GM18519 (cell line): ENCODE measurements at regions not wholly inside any gene's neighbourhood (a gene's known extent, or its start where the extent isn't known, plus 50 kb on each side); places are given as distances from the start of the nearest gene placed in this dataset.

Experiments used
- ATAC-seq: cut with Tn5 transposase; IDR thresholded peaks from one replicate; pipeline ENCODE4 v1.9.1; 2021; ENCODE audit warnings: mild to moderate bottlenecking, moderate library complexity; ENCODE audit not compliant: unreplicated experiment, low FRiP score

DNA sequence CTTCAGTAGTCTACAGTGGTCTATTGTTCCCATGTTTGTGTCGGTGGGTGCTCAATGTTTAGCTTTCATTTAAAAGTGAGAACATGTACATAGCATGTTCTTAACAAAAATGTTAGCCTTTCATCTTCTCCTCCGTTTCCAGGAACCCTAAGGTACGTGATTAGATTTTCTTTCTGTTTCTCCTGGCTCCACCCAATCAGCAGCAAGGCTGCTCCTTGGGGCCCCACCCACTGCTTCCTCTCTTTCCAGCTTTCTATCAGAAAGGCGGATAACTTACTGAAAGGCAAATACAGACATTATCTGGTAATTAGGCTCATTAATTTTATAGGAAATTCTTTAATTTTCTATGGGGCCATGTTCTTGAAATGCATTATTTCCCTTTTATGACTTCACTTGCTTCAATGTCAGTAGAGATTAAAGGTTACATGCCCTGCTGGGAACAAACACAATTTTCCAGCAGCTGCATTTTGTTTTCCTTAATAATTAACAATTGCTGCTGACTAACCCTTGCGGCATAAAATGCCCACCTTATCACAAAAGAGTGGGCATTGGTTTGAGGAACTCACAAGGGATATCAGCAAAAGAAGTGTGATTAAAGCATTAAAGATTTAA, 324.9 kb upstream of the SNX7 start:
- ATAC-seq: no peak

DNA sequence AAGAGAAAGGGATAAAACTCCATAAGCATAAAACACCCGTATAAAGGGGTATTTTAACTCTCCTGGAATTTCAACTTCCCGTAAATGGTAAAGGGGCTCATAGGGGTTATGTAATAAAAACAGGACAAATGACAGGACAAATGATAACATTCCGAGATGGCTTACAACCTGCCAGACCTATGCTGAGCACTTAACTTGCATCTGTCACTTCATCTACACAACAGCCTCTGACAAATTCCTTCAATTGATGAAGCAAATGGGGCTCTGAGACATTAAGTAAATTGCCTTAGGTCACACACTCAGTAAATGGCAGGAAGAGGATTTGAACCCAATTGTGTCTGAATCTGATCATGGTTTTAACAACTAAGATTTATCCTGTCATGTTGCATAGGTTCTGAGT, 327.6 kb upstream of the SNX7 start:
- no peak for ATAC-seq

DNA sequence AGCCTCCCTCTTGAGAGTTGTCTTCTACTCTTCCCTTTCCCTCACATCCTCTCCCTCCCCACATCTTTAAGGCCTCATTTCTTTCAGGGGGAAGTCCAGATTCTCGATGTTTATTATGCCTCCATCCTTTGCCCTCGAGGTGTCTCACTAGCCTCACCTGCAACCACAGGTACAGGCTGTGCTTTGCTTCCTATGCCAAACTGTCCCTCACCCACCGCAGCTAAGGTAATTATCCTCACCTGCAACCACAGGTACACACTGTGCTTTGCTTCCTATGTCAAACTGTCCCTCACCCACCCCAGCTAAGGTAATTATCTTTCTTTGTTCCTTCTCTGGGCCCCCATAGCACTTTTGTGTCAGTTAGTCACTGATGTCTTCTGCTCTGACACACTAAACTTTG, 328.1 kb upstream of the SNX7 start:
- ATAC-seq: no peak

DNA sequence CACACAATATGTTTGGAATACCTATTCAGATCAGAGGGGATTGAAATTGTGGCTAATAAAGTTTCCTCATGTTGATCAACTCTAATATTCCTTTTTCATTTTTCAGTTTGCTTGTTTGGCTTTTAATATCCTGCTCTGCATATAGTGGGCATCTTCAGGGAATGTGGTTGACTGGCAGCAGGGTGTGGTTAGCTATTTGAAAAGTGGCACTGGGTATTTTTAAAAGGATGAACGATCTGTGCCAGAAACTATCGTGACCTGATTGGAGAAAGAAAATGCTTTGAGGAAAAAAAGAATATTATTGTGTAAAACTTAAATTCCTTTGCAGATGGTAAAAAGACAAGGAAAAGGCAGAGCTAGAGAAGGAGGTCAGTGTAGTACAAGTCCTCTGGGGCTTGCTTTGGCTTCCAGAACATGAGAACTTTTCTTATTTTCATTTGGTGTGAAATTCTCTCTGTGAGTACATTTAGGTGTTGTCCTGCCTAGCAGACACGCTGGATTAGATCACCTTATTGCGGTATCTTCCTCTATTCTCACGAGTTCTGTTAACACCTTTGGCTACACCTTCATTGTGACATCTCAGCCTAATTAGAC, 329.7 kb upstream of the SNX7 start:
- ATAC-seq: no peak

DNA sequence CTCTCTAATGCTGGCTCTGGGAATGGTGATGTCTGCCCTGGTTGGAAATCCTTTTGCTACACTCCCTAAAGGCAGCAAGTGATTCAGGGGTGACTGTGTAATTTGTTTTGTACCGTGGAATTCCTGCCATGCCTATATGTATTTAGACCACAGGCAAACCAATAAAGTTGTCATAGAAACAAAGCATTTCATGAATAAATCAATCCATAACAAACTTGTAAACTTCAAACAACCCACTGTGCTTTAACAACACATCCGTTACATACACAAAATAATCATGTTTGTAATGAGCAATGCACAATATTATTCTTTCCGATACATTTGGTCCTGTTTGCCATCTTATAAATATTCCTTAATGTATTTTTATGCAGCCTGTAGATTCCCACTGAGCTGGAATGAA, 330.3 kb upstream of the SNX7 start:
- no peak for ATAC-seq

DNA sequence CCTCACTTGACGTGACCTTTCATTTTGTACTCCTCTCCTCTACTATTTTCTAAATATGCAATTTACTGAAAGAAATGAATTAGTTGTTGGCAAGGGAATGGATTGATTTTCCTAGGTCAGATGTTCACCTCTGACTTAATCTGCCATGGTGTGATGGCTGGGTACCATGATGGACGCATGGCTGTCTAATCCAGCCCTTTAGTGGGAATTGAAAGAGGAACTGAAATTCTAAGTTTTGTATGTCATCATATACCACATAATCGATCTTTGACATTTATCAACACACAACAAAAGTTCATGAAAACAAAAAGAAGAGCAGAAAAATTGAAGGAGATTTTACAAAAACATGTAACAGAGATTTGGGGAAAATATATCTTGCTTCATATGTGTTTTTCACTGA, 331.3 kb upstream of the SNX7 start:
- no peak for ATAC-seq

DNA sequence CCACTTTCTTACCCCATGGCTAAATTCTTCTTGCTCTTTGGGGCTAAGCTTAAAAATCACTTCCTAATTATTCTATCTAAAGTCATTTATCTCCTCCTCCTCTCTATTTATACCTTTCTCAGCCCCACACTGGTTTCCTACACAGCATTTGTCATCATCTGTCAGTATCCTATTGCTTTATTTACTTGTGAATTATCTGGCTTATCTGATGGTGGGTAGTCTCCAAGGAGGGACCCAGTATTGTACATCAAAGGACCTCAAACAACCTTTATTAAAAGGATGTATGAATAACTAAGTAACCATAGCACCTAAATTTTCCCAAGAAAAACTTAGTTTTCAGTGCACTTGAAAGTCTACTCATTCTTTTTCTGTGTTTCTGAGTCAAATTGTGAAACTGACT, 332.7 kb upstream of the SNX7 start:
- ATAC-seq: no peak

DNA sequence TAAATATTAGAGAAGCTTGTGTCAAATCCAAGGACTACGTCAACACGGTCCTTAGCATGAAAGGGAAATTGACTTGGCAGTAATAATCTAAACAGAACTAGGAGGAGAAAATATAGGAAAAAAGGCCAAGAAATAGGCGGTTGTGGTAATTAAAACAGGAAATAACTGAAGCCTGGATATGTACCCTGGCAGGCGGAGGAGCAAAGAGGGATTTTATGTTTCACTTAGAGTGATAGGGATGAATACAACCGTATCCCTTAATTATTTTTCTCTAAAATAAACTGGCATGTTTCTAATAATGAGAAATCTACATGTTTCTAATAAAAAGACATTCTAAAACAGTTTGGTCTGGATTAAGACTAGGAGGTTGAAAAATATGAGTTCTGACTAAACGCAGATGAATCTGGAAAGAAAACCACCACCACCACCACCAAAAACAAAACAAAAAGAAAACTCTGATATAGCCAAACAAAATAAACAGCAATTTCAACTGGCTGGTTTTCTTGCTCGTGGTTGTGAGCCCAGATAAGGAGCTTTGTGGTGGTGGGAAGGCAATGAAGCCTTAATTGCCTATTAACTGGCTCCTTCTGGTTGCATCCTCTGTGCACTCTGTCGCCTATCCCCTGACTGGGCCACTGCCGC, 334.2 kb upstream of the SNX7 start:
- no peak for ATAC-seq

DNA sequence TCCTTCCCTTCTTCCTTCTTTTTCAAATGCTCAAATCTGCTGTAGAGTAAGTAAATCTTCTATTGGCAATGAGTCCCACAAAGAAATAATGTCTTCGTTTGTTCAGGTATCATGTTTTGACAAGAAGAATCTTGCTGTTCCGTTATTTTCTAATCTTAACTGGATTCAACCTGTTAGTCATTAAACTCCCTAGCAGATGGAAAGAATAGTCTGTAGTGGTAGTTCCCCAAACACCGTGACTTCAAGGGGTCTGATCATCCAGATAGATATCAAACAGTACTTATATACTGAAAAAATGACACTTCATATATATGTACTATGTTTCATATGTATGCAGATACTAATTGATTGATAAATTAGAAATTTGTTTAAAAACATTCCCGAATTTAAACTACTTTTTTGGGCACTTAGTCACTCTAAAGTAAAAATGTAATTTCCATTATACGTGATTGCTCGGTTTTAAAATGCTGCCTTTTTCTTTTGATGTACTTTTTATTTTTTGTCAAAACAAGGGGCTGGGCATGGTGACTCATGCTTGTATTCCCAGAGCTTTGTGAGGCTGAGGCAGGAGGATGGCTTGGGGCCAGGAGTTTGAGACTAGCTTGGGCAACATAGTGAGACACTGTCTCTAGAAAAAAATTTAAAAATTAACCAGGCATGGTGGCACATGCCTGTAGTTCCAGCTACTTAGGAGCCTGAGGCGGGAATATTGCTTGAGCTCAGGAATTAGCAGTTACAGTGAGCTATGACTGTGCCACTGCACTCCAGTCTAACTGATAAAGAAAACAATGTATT, 335.7 kb upstream of the SNX7 start:
- ATAC-seq: no peak

DNA sequence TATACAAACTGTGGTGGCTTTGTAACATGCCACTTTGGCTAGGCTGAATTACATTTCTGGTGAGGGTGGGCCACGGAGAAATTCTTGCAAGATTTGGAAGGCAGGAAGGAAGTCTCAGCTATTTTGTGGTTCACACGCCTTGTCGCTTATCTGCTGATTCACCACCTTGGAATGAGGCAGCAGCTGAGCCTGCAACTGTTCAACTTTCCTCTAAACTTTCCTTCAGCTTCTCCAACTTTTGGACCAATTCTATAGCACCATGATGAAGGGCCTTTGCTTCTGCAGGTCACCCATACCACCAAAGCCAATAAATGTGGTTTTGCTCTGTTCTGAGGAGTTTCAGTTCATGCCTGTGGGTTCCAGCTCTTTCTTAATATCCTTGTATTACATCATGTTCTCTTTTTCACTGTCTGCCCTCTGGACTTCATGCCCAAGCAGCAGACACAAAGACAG, 337.6 kb upstream of the SNX7 start:
- no peak for ATAC-seq

DNA sequence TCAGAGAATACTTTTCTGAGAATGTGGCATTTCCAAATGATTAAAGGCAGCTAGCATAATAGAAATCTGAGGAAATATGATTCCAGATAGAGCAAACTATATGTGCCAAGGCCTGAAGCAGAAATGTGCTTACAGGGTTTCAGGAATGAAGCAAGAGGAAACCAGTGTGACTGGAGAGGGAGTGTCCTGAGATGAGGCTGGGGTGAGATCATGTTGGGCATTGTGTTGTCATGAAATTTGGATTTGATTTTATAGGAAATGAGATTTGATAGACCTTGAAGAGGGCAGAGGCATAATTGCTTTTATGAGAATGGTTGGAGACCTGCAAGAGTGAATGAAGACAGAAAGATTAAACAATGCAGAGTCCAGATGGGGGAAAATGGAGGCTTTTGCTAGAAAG, 338.1 kb upstream of the SNX7 start:
- no peak for ATAC-seq

DNA sequence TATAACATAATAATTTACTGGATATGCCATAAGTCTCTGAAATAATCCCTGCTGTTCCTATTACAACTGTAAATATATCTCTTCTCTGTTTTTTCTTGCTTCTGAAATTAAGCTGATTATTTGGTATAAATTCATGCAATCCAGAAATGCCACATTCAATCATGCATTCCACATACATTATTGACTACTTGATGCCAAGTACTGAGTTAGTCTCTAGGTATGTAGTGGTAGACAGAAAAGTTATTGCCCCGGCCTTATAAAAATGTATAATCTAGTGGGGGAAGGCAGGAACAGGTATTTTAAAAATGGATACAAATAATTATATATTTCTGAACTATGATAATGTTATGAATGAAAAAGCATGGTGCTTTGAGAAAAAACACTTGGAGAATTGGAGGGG, 338.6 kb upstream of the SNX7 start:
- no peak for ATAC-seq

DNA sequence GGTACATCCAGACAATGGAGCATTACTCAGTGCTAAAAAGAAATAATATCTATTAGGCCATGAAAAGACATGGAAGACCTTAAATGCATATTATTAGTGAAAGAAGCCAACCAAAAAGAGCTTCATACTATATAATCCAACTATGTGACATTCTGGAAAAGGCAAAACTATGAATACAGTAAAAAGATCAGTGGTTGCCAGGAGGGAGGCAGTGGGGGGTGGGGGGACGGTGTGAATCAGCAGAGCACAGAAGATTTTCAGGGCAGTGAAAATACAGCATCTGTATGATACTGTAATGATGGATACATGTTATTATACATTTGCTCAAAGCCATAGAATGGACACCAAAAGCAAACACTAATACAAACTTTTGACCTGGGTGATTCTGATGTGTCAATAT, 339.4 kb upstream of the SNX7 start:
- ATAC-seq: no peak

DNA sequence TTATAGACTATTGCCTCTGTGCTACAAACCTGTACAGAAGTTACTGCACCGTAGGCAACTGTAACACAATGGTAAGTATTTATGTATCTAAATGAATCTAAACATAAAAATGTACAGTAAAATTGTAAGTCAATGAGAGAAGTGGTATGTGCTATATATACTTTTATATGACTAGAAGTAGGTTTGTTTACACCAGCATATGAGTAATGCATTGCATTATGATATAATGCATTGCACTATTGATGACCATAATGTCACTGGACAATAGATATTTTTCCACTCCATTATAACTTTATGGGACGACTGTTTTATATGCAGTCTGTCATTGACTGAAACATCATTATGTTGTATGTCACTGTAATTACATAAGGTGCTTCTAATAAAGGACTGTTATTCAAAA, 340.3 kb upstream of the SNX7 start:
- no peak for ATAC-seq

DNA sequence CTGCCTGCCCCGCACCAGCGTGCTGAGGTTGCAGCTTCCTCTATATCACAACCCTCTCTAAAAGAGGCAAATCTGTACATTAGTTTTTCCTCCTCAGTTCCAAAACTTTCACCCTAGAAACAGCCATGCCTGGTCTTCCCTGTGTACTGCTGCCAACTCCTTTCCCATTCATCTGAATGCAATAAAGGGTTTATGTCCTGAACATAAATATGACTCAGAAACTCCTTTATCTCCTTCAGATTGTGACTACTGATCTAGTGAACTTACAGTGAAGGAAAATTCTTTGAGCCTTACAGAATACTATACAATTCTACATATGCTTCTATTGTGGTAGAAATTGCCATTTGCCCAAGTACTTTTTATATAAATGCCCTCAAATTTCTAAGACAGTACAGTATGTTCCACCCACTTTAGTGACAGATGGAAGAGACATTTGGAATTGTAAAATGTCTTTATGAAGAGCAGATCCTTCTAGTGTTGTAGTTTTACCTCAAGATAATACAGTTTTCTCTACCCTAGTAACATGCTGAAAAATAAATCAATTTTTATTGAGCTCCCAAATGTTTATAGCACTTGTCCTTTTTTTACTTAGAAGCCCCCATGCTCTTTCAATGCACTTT, 345.1 kb upstream of the SNX7 start:
- ATAC-seq: no peak

DNA sequence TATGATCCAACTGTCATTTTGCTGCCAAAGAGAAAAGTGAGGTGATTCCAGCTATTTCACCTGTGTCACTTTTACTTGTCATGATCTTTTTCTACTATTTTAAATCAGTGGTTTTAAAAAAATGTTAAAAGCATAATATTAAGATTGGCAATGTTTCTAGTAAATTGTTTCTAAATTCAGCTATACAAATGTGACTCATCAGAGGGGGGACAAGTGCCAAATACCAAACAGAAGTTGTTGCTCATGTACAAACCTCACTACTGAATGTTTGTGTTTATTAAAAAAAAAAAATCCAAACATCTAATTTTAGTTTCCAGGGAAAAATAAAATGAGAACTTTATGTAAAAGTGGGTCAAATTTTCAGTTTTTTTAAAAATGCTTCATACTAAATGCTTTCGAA, 346.2 kb upstream of the SNX7 start:
- no peak for ATAC-seq

DNA sequence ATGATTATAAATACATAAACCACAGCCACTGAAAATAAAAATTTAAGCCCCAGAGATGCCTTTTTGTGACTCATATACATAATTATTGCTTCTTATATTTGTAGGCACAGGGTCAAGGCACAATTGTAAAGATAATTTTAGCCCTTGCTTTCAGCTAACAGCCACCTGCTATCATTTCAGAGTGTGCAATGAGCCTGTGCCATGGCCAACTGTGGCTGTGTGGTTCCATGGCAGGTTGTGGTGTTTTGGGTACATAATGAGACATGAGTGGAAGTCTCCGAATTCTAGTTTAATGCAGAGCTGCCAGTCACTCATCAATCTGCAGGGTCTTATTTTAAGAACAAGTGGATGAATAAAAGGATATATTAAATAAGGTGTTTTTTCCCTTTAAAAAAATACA, 346.9 kb upstream of the SNX7 start:
- ATAC-seq: no peak

DNA sequence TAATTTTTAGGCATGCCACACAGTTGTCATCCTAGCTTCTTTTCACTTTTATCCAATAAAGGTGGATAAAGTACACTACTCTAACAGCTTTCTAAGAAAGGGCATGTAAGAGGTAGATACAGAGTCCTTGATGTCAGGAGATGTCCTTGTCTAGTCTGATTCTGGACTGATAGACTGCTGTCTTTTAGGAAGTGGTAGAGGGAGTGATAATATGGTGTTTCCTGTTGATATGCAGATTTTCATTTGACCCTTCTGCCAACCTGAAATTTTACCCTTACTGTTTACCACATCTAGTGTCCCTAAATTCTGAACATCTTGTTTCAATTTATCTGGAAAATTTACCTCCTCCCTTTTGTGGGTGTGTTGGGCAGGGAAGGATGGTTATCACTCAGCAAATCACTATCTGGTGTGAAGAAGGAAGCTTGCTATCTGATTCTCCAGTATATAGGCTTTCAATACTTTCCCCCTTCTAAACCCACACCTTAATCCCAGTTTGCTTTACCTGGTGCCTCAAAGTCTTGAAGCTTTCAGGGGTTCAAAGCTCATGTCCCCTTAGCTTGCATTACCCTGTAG, 354.9 kb upstream of the SNX7 start:
- no peak for ATAC-seq

DNA sequence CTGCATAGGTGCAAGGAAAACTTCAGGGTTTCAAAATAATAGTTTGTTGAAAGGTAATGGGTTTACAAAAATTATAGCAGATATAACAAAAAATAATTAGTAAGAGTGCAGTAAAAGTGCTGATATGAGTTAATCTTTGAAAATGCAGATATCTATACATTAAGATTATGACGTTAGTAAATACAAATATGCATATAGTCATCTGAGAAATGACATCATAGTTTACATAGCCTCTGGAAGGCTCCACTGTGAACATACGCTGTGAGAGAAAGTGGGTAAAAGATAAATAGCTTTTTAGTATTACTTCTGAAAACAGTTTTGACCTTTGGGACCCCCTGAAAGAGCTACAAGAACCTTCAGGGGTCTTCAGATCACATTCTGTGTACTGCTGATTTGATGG, 356.2 kb upstream of the SNX7 start:
- no peak for ATAC-seq

DNA sequence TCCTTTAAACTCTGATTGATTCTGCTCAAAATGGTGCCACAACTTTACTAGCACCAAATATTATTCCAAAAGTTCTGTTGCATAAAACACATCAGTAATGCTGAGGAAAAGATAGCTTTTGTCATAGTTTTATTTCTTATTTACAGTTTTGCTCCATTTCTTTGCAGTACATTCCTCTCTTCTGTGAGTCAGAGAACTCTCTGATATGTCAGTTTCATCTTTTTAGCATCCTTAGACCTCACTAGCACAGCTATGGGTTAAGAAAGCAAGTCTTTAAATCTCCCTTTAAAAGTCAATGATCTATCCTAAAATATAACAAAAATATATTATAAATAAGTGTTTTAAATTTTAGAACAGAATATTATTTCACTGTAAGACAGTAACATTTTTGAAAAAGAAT, 356.6 kb upstream of the SNX7 start:
- no peak for ATAC-seq

DNA sequence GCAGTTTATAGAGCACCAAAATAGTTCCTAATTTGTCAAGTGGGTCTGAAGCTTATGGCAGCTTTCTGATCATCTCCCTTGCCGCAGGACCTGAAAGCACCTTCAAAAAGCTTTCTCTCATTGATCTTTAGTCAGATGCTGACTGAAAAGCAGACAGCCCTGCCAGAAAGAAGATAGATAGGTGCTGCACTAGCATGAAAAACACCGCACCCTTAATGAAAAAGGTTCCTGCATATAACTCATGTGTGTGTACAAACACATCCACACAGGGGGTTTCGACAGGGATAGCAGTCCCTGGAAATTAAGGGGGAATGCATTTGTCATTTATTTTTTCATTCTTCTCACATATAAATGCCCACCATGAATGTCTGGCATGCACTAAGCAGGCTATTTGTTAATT, 361.7 kb upstream of the SNX7 start:
- no peak for ATAC-seq
